GM12892 (cell line): ENCODE measurements at regions not wholly inside any gene's neighbourhood (a gene's known extent, or its start where the extent isn't known, plus 50 kb on each side); places are given as distances from the start of the nearest gene placed in this dataset.

Source experiments
- DNase-seq: peaks from one replicate; pipeline ENCODE4 v3.0.0; 2011; ENCODE audit not compliant: insufficient read length
- FAIRE-seq: peaks from 2 replicates; lab custom pipeline; 2011; peaks lifted over from hg19 to GRCh38; lab: Jason Lieb, UNC
- POLR2A ChIP-seq: IDR thresholded peaks from 2 replicates; pipeline ENCODE4 v1.6.1; 2011; ENCODE audit warnings: low read depth, low read length, control low read depth
- POLR2AphosphoS5 ChIP-seq: IDR thresholded peaks from 2 replicates; pipeline ENCODE4 v1.6.1; 2011; ENCODE audit warnings: low read depth, low read length, control low read depth
- TAF1 ChIP-seq: IDR thresholded peaks from 2 replicates; pipeline ENCODE4 v1.6.1; 2011; ENCODE audit warnings: low read depth, mild to moderate bottlenecking, control low read depth, low read length, borderline replicate concordance

GRCh38 chr17:15129986-15130385 lies 135.1 kb downstream of the PMP22 start:
- DNase-seq (no peak), FAIRE-seq (no peak)
- TF ChIP-seq POLR2A (no peak), TAF1 (no peak), POLR2AphosphoS5 (no peak)

GRCh38 chr17:15124746-15125145 lies 140.4 kb downstream of the PMP22 start:
- TF ChIP-seq POLR2A (no peak), TAF1 (no peak), POLR2AphosphoS5 (no peak)
- no peak for DNase-seq
- no peak for FAIRE-seq

GRCh38 chr17:15124264-15124595 lies 140.9 kb downstream of the PMP22 start:
- DNase-seq (no peak), FAIRE-seq (no peak)
- no peak for TF ChIP-seq POLR2AphosphoS5
- TF ChIP-seq POLR2A: no peak
- no peak for TF ChIP-seq TAF1

- no peak for FAIRE-seq
- TF ChIP-seq TAF1 (no peak), POLR2AphosphoS5 (no peak), POLR2A (no peak)
- no peak for DNase-seq
Measured at GRCh38 chr17:15123593-15124263, 141.4 kb downstream of the PMP22 start.

- FAIRE-seq (no peak), DNase-seq (no peak)
- TF ChIP-seq TAF1: no peak
- TF ChIP-seq POLR2A: no peak
- no peak for TF ChIP-seq POLR2AphosphoS5
Measured at GRCh38 chr17:15122857-15123256, 142.3 kb downstream of the PMP22 start.

- no peak for DNase-seq
- FAIRE-seq: no peak
- TF ChIP-seq TAF1 (no peak), POLR2A (no peak), POLR2AphosphoS5 (no peak)
Measured at GRCh38 chr17:15121426-15121825, 143.7 kb downstream of the PMP22 start.

- TF ChIP-seq POLR2A (no peak), POLR2AphosphoS5 (no peak), TAF1 (no peak)
- no peak for DNase-seq
- no peak for FAIRE-seq
Measured at GRCh38 chr17:15119968-15120367, 145.2 kb downstream of the PMP22 start.

- TF ChIP-seq POLR2A (no peak), TAF1 (no peak), POLR2AphosphoS5 (no peak)
- FAIRE-seq (no peak), DNase-seq (no peak)
Measured at GRCh38 chr17:15117239-15117638, 147.9 kb downstream of the PMP22 start.

GRCh38 chr17:15112846-15113617 lies 152.1 kb downstream of the PMP22 start:
- DNase-seq (no peak), FAIRE-seq (no peak)
- TF ChIP-seq POLR2AphosphoS5: no peak
- TF ChIP-seq TAF1: no peak
- no peak for TF ChIP-seq POLR2A

GRCh38 chr17:15109608-15110007 lies 155.5 kb downstream of the PMP22 start:
- TF ChIP-seq TAF1: no peak
- no peak for TF ChIP-seq POLR2A
- TF ChIP-seq POLR2AphosphoS5: no peak
- FAIRE-seq: no peak
- no peak for DNase-seq

- no peak for DNase-seq
- no peak for FAIRE-seq
- TF ChIP-seq POLR2A: no peak
- TF ChIP-seq TAF1: no peak
Measured at GRCh38 chr17:15108992-15109391, 156.1 kb downstream of the PMP22 start.

GRCh38 chr17:15106540-15106939 lies 158.6 kb downstream of the PMP22 start:
- DNase-seq: no peak
- TF ChIP-seq POLR2AphosphoS5: no peak
- no peak for TF ChIP-seq TAF1
- no peak for TF ChIP-seq POLR2A
- no peak for FAIRE-seq
